HL-60 (cell line): ENCODE measurements at regions not wholly inside any gene's neighbourhood (a gene's known extent, or its start where the extent isn't known, plus 50 kb on each side); places are given as distances from the start of the nearest gene placed in this dataset.

Source experiments
- DNase-seq, 2 experiments: peaks; one replicate each; pipeline ENCODE4 v3.0.0-alpha.2; 2010 to 2020; ENCODE audit warnings: low read depth in 1 of 2, low spot score in 1 of 2
- H3K27ac ChIP-seq: fragments of 250-450 bp; sonication (Bioruptor Pico); replicated peaks from 2 replicates; pipeline ENCODE4 v1.5.1; 2020; ENCODE audit warnings: mild to moderate bottlenecking, moderate library complexity
- H3K27me3 ChIP-seq: fragments of 250-450 bp; sonication (Bioruptor Pico); 2 replicates; pipeline ENCODE4 v1.5.1; 2021; ENCODE audit warnings: mild to moderate bottlenecking, moderate library complexity; ENCODE audit not compliant: insufficient read depth, poor library complexity, severe bottlenecking
- H3K4me3 ChIP-seq: replicated peaks from 2 replicates; pipeline ENCODE4 v1.5.1; 2011; ENCODE audit warnings: mild to moderate bottlenecking, control low read depth, low read length; ENCODE audit not compliant: insufficient read depth
- CTCF ChIP-seq: IDR thresholded peaks from one replicate; pipeline ENCODE4 v1.5.1; 2011; ENCODE audit warnings: low read length, control low read depth, inconsistent platforms; ENCODE audit not compliant: insufficient read depth
- GABPA ChIP-seq: IDR thresholded peaks from 2 replicates; pipeline ENCODE4 v1.6.1; 2012; ENCODE audit warnings: low read depth
- POLR2AphosphoS5 ChIP-seq: IDR thresholded peaks from 2 replicates; pipeline ENCODE4 v1.6.1; 2012; ENCODE audit warnings: low read depth
- REST ChIP-seq: IDR thresholded peaks from 2 replicates; pipeline ENCODE4 v1.6.1; 2012; ENCODE audit warnings: low read depth; ENCODE audit not compliant: insufficient replicate concordance
- SPI1 ChIP-seq: IDR thresholded peaks from 2 replicates; pipeline ENCODE4 v1.6.1; 2012; ENCODE audit warnings: low read depth, mild to moderate bottlenecking, borderline replicate concordance

GRCh38 chr12:114751712-114752111 lies 67.7 kb upstream of the TBX3 start:
- no peak overlapping the region for H3K4me3 ChIP-seq
- no peak for DNase-seq
- no peak for TF ChIP-seq POLR2AphosphoS5
- TF ChIP-seq REST = no peak
- TF ChIP-seq GABPA = no peak
- TF ChIP-seq CTCF = no peak
- TF ChIP-seq SPI1 = no peak
- H3K27ac ChIP-seq = no peak overlapping the region
- no peaks in the 10 kb centered on the region for H3K27me3 ChIP-seq

- no peak for DNase-seq
Measured at GRCh38 chr12:114750917-114751316, 66.9 kb upstream of the TBX3 start.

DNA sequence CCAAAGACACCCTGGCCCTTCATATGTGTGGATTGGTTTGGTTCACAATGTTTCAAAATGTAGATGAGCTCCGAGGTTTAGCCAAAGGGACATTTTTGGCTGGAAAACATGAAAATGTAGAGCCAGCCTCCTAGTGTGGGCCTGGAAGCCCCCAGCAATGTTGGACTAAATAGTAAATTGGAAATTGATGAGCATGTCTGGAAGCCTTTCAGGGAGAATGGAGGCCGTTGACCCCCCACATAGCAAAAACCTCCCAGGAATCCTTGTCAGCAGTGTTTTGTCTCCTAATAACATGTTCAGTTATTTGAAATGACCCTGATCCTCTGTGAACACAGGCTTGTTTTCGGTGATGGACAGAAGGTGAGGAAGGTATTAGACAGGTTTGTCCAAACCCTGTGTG lies 65.1 kb upstream of the TBX3 start:
- Histone ChIP-seq H3K4me3 (no peak overlapping the region), H3K27me3 (no peaks in the 10 kb centered on the region), H3K27ac (no peak overlapping the region)
- no peak for DNase-seq
- TF ChIP-seq GABPA (no peak), REST (no peak), CTCF (no peak)

More at GRCh38 chr12:114750917-114751316, 66.9 kb upstream of the TBX3 start:
- Histone ChIP-seq H3K27ac (no peak overlapping the region), H3K27me3 (no peaks in the 10 kb centered on the region), H3K4me3 (no peak overlapping the region)
- TF ChIP-seq REST (no peak), GABPA (no peak), SPI1 (no peak), POLR2AphosphoS5 (no peak), CTCF (no peak)
